Upper lobe of right lung (tissue), 1 donor: ENCODE measurements at regions not wholly inside any gene's neighbourhood (a gene's known extent, or its start where the extent isn't known, plus 50 kb on each side); places are given as distances from the start of the nearest gene placed in this dataset.

Experiments used
- ATAC-seq: fragments of 200-7000 bp; cut with Tn5 transposase; one replicate; pipeline ENCODE4 v1.9.1; 2020; ENCODE audit warnings: mild to moderate bottlenecking, moderate library complexity
- DNase-seq: peaks from one replicate; pipeline ENCODE4 v3.0.0-alpha.2; 2020
- H3K27ac ChIP-seq: fragments of 200-600 bp; one replicate; pipeline ENCODE4 v1.8.0; 2022
- H3K27me3 ChIP-seq: fragments of 200-600 bp; one replicate; pipeline ENCODE4 v1.8.0; 2022; ENCODE audit warnings: mild to moderate bottlenecking
- H3K36me3 ChIP-seq: fragments of 200-600 bp; one replicate; pipeline ENCODE4 v1.8.0; 2022
- H3K4me1 ChIP-seq: fragments of 200-600 bp; one replicate; pipeline ENCODE4 v1.8.0; 2022
- H3K4me3 ChIP-seq: fragments of 200-600 bp; one replicate; pipeline ENCODE4 v1.8.0; 2022; ENCODE audit warnings: mild to moderate bottlenecking
- H3K9me3 ChIP-seq: fragments of 200-600 bp; one replicate; pipeline ENCODE4 v1.8.0; 2022
- intact Hi-C: fragments of 100-400 bp; cut with DNase I; formaldehyde crosslinking; loops from one replicate; pipeline ENCODE4 v1.11.0; 2022
- TF ChIP-seq, protein P1 (sequence below): fragments of 200-600 bp; IDR thresholded peaks from one replicate; pipeline ENCODE4 v1.8.0; 2022; ENCODE audit warnings: antibody characterized with exemption
- donor health status: DM: no; HTN: yes; CAD: no; lungs with severe emphysema.

- Histone ChIP-seq H3K9me3 (no peaks in the 10 kb centered on the region), H3K4me3 (no peak overlapping the region), H3K4me1 (peaks cover 6% of the 10 kb centered on the region), H3K36me3 (no peaks in the 10 kb centered on the region), H3K27me3 (no peaks in the 10 kb centered on the region), H3K27ac (no peak overlapping the region)
- TF ChIP-seq, protein P1, sequence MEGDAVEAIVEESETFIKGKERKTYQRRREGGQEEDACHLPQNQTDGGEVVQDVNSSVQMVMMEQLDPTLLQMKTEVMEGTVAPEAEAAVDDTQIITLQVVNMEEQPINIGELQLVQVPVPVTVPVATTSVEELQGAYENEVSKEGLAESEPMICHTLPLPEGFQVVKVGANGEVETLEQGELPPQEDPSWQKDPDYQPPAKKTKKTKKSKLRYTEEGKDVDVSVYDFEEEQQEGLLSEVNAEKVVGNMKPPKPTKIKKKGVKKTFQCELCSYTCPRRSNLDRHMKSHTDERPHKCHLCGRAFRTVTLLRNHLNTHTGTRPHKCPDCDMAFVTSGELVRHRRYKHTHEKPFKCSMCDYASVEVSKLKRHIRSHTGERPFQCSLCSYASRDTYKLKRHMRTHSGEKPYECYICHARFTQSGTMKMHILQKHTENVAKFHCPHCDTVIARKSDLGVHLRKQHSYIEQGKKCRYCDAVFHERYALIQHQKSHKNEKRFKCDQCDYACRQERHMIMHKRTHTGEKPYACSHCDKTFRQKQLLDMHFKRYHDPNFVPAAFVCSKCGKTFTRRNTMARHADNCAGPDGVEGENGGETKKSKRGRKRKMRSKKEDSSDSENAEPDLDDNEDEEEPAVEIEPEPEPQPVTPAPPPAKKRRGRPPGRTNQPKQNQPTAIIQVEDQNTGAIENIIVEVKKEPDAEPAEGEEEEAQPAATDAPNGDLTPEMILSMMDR, result no peak
- DNase-seq (no peak), ATAC-seq (no peak)
- intact Hi-C loops, result no loop called here
Measured at GRCh38 chr13:20348018-20348417, 115.9 kb upstream of the GJB6 start.

DNA sequence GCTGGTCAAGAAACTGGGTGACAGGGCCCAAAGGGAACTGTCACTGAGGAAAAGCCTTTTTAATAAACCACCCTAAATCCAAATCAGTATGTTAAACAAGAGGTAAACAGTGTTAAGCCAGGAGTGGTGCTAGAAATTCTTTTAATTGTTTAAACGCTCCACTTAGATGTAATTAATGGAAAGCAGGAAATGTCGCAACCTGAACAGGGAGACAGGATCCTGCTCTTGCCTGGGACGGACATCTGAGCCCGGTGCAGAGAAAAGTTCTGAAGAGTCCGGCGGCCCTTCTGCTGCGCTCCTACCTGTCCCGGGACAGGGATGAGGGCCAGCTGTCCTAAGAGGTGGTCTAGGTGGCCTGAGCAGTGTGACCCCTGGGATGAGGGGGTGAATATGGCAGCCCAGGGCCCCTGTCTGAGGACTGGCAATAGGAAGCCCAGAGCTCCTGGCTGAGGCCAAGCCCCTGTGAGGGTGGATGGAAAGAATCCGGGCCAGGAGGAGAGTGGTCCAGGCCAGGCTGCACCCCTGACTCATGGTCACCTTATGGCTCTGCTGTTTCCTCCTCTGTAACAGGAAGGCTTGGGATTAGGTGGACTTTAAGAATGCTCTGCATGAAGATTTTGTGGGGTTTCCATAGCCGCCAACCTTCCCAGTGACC lies 112.8 kb upstream of the GJB6 start:
- H3K27ac ChIP-seq, result no peak overlapping the region
- TF ChIP-seq, protein P1, result no peak
- DNase-seq (no peak), ATAC-seq (peak; percentile 37)
- no peaks in the 10 kb centered on the region for H3K36me3 ChIP-seq
- H3K27me3 ChIP-seq, result no peaks in the 10 kb centered on the region
- intact Hi-C loops, result no loop called here
- no peaks in the 10 kb centered on the region for H3K9me3 ChIP-seq
- no peaks in the 10 kb centered on the region for H3K4me1 ChIP-seq
- no peak overlapping the region for H3K4me3 ChIP-seq

DNA sequence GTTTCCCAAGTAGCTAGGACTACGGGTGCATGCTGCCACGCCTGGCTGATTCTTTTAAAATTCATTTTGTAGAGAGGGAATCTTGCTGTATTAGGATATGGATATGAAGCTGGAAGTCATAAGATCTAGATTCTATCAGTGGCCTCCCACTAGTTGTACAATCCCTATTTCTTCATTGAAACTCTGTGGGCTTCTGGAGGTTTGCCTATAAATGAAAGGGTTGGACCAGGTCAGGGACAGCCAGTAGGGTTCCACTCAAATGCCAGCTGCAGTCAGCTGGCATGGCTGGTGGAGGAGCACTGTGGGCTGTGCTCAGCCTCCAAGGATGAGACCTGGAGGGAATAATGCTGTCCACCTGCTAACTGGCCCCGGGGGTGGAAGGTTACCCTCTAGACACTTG lies 110.2 kb upstream of the GJB6 start:
- H3K4me1 ChIP-seq, result no peaks in the 10 kb centered on the region
- TF ChIP-seq, protein P1, result no peak
- H3K27me3 ChIP-seq, result no peaks in the 10 kb centered on the region
- no peak for ATAC-seq
- intact Hi-C loops, result no loop called here
- H3K4me3 ChIP-seq, result no peak overlapping the region
- no peak for DNase-seq
- H3K36me3 ChIP-seq, result no peaks in the 10 kb centered on the region
- no peak overlapping the region for H3K27ac ChIP-seq
- H3K9me3 ChIP-seq, result no peaks in the 10 kb centered on the region

GRCh38 chr13:20340759-20341171 lies 108.6 kb upstream of the GJB6 start:
- ATAC-seq, result peak; percentile 78
- H3K4me1 ChIP-seq, result no peaks in the 10 kb centered on the region
- H3K27ac ChIP-seq, result no peak overlapping the region
- DNase-seq, result peak; percentile 82
- no peak overlapping the region for H3K4me3 ChIP-seq
- H3K27me3 ChIP-seq, result no peaks in the 10 kb centered on the region
- intact Hi-C loops, result no loop called here
- H3K9me3 ChIP-seq, result no peaks in the 10 kb centered on the region
- TF ChIP-seq, protein P1, result no peak
- no peaks in the 10 kb centered on the region for H3K36me3 ChIP-seq

DNA sequence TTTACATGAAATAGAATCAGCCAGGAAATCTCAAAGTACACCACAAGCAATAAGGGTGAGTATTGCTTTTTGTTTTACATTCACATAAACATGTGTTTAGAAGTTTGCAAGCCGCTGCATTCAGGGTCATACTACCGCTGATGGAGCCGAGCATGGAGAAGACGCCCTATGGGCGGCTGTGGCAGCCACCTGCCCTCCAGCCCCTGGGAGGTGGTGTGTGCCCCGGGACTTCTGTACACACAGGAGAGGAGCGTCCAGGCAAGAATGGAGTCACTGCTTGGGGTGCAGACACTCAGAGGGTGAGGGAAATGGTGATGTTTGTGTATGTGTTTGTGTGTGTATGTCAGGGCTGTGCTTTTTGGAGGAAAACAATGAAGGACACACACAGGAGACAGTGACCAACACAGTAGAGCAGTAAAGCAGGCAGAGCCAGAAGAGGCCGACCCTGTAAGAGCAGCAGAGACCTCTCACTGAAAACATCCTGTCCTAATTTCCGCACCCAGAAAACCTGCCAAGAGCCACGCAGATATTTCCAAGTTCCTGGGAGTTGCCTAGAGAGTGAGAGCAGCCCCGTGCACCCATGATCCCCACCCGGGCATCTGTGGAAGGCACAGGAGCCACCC lies 108.1 kb upstream of the GJB6 start:
- TF ChIP-seq, protein P1, result no peak
- Histone ChIP-seq H3K27ac (no peak overlapping the region), H3K4me1 (no peaks in the 10 kb centered on the region), H3K9me3 (no peaks in the 10 kb centered on the region), H3K36me3 (no peaks in the 10 kb centered on the region), H3K27me3 (no peaks in the 10 kb centered on the region), H3K4me3 (no peak overlapping the region)
- intact Hi-C loops, result no loop called here
- ATAC-seq, result no peak
- DNase-seq, result no peak
